ENCODE measurements at regions not wholly inside any gene's neighbourhood (a gene's known extent, or its start where the extent isn't known, plus 50 kb on each side); places are given as distances from the start of the nearest gene placed in this dataset.

GRCh38 chr12:59075968-59076490 is 155.7 kb upstream of the LRIG3 start:
- TF ChIP-seq POLR2AphosphoS5 (IDR thresholded peaks at IDR 0.05; ENCODE audit: low read depth, low read length) (no peak), POLR2A (IDR thresholded peaks at IDR 0.05; ENCODE audit: low read depth, low read length) (no peak), TAF1 (IDR thresholded peaks at IDR 0.05; ENCODE audit: low read depth, low read length) (no peak), PAX5 (IDR thresholded peaks at IDR 0.05; ENCODE audit: insufficient read depth, low read length, severe bottlenecking) (no peak)
